SK-N-SH (cell line): ENCODE measurements at regions not wholly inside any gene's neighbourhood (a gene's known extent, or its start where the extent isn't known, plus 50 kb on each side); places are given as distances from the start of the nearest gene placed in this dataset.

ENCODE experiments used
- EP300 ChIP-seq, 2 experiments: IDR thresholded peaks; 2 replicates each; pipeline versions ENCODE4 v1.4.0 to v1.6.1; 2012; ENCODE audit warnings: borderline replicate concordance in 1 of 2, low read depth in 1 of 2, low read length in 1 of 2
- EZH2phosphoT487 ChIP-seq: fragments of 200-600 bp; sonication (generic); IDR thresholded peaks from 2 replicates; pipeline ENCODE4 v1.6.1; 2017; ENCODE audit warnings: low read depth, mixed run types, mild to moderate bottlenecking, antibody characterized with exemption, moderate library complexity, borderline replicate concordance
- FOXJ3 ChIP-seq: sonication (generic); formaldehyde crosslinking; IDR thresholded peaks from 2 replicates; pipeline ENCODE4 v1.5.1; 2020; ENCODE audit warnings: mild to moderate bottlenecking, missing genetic modification reagents
- TAF1 ChIP-seq: IDR thresholded peaks from 2 replicates; pipeline ENCODE4 v1.6.1; 2012; ENCODE audit warnings: low read depth, mild to moderate bottlenecking, low read length, moderate library complexity, borderline replicate concordance

DNA sequence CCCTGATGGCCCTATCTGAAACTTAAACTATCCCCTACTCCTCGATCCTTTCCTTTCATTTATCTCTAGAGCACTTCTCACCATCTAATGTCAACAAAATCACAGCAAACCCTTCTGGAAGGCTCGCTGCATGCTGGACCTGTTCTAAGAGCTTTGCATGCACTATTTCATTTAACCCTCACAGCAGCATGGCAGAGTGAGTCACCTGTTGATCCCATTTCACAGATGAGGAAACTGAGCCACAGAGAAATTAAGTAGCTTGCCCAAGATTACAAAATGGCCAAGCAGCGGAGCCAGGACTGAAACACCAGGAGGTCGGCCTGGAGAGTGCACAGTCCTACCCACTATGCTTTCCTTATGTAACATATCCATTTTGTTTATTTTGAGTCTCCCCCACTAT is 93.1 kb downstream of the ZNF622 start:
- TF ChIP-seq FOXJ3 (no peak), EZH2phosphoT487 (no peak), TAF1 (no peak), EP300 (IDR thresholded peaks at IDR 0.05; ENCODE audit: borderline replicate concordance in 1 of 2, low read depth in 1 of 2, low read length in 1 of 2) (no peak)
